ENCODE measurements at regions not wholly inside any gene's neighbourhood (a gene's known extent, or its start where the extent isn't known, plus 50 kb on each side); places are given as distances from the start of the nearest gene placed in this dataset.
"Not testable (repeated sequence)": the region's sequence is repeated elsewhere in the genome, so short reads cannot be mapped to it uniquely, and the experiment has no call there.

DNA sequence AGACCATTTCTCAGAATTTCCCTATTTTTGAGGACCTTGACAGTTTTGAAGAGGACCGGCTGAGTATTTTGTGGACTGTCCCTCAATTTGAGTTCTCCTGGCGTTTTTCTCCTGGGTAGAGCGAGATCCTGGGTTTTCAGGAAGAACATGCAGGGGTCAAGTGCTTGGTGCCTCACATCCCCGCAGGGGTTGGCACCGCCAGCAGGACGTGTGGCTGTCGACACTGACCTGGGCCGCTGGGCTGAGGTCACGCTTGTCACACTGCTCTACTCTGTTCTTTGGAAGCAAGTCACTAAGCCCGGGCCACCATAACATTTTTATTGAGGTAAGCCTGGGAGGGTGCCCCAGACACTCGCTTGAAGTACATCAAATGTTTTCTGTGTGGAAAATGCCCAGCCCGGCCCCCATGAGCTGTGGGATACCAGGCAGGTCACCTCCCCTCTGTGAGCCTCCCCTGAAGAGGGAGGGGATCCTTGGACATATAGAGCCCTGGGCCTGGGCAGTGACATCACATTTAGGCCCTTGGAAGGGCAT lies 112.0 kb downstream of the NPIPB11 start:
- not testable (repeated sequence) for DNase-seq

DNA sequence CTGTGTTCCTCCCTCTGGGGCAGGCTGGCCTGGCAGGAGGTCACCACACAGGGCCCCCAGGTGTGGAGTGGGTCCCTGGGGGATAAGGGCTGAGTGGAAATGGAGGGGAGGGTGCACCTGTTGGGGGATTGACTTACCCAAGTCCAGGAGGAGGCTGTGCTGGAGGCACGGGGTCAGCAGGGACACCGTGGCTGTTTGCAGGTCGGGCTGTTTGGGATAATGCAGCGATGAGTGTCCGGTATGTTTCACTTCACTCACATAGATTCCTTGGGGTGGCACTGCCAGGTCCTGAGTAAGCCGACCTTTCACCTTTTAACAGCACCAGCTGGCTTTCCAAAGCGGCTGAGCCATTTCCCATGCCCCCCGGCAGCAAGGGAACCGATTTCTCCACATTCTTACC lies 113.0 kb downstream of the NPIPB11 start:
- not testable (repeated sequence) for DNase-seq

DNA sequence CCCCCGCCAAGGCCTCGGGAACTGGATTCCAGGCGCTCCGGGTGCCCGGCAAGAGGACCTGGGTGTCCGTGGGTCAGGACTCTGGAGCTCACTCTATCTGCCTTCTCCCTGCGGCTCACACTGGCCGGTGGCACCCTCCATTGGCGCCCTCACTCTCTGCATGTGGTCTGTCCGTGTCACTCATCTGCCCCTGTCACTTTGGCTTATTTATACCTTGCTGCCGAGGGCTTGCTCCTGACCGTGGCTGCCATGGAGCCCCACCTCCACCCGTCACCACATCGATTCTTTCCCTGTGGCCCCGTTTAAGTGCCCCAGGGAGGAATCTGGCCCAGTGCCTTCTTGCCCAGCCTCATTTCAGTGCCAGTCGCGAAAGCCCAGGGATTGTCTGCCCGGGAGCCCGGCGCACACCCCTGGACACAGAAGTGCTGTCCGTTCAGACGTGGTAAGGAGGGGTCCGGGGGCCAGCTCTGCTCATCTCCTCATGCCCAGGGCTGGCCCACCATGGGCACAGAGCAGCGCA lies 113.5 kb downstream of the NPIPB11 start:
- not testable (repeated sequence) for DNase-seq

DNA sequence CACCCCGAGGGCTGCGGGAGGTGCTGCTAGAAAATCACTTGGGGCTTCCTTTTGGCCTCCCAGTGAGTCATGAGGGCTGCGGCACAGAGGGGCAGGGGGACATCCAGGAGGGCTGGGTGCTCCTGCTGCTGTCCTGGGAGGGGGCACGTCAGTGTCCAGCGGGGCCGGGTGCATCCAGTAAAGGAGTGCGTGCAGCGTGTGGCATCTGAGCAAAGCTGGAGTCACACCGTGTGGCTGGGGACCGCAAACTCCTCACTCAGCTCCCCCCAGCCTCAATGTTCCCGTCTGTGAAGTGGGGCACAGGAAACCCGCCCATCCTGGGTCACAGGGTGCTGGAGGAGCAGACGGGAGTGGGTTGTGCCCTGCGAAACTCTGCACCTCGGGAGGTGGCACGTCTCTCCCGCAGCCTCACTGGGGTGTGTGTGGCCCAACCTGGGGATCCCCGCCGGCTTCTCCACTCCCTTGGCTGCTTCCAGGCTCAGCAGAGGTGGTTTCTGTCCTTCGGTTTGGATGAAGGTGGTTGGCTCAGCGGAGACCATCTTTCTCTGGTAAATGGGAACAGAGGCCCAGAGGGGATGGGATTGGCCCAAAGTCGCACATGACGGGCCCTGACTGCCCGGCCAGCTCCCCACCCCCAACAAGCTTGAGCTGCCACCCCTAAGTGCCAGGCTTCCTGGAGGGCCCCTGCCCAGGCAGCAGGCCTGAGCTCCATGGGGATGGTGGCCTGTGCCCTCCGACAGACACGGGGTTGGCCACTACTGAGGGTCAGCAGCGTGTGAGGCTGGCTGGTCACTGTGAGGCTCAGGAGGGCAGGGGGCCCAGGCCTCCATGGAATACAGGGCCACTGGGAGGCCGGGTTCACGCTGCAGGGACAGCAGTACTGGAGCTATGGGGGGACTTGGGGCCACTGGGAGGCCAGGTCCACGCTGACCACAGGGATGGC lies 114.9 kb downstream of the NPIPB11 start:
- not testable (repeated sequence) for DNase-seq

DNA sequence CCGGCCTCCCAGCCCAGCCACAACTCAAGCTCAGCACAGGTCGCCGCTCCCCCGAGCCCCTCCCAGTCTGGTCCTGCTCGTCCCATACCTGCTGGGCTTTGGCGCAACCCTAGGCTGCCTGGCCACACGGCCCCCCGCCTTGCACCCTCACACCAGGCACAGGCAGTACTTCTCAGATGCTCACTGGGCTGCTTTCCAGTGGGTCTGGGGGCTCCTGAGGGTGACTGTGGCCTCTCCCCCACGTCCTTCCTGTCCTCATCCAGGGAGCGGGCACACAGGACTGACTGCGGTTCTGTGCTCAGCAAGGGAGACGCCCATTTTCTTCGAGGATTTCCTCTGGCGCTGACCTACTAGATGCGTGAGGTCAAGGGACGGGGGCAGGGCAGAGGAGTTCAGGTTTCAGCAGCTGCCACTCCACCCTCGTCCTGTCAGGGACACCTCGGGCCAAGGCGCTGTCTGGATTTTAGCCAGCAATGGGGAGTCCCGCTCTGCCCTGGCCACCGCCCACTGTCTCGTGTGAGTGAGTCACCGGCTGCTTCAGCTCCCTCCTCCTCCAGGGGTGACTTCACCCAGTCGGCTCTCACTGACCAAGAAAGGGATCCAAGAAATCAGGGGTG lies 115.8 kb downstream of the NPIPB11 start:
- peak; percentile 6 for DNase-seq

DNA sequence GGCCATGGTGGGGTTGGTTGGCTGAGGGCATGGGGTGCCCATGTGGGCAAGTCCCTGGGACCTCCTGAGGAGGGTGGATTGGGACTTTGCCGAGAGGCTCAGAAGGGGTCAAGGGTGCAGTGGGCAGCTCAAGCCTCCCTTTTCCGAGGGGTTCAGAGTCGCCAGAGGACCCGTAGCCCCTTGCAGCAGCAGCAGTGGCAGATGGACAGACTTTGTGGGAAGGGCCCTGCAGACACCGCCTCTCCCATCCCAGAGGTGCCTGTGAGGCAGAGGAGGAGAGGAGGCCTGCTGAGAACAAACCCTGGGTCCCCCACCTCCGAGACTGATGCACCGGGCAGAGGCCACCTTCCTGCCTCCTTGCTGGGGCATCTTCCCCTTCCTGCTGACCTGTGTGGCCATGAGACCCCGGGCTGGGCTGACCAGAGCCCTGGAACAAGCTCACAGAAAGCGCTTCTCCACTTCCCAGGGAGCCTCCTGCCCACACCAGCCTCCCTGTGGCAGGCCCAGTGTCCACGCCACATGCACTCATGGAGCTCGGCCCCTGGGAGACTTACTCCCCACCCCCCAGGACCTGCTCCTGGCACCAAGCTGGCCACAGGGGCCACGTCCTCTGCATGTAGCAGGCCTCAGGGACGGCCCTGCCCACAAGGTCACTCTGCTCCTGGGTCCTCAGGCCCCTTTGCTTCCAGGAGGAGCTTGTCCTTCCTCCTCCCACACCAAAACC lies 116.8 kb downstream of the NPIPB11 start:
- DNase-seq = not testable (repeated sequence)

DNA sequence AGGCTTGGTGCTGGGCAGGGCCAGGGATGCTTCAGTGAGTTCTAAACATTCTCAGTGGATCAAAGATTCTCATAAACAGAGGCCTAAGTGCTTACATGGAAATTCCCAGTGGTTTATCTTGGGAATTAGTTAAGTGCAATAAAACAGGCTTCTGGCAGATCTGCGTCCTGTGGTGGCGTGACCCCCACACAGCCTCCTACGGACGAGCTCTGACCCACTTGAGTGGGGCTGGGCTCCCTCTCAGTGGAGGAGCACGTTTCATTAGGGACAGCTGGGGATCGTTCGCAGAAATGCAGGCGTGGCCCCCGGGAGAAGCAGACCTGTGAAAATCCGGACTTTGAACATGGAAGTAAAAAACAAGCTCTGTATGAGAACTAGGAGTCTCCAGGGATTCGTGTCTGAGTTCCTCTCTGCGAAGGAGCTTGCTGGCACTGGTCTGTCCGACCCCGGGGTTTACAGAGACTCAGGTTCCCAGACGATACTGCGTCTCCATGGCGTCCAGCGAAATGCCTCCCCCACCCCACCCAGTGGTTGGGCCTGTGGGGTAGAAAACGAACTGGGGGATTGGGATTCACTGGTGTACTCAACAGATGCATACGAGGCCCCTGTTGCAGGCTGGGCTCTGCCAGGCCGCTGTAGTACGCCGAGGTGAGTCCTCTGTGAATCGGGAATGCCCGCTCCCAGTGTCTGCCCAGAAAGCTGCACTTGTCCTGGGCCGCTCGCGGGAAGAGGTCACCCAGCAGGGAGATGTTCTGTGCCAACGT lies 117.6 kb downstream of the NPIPB11 start:
- DNase-seq = not testable (repeated sequence)

DNA sequence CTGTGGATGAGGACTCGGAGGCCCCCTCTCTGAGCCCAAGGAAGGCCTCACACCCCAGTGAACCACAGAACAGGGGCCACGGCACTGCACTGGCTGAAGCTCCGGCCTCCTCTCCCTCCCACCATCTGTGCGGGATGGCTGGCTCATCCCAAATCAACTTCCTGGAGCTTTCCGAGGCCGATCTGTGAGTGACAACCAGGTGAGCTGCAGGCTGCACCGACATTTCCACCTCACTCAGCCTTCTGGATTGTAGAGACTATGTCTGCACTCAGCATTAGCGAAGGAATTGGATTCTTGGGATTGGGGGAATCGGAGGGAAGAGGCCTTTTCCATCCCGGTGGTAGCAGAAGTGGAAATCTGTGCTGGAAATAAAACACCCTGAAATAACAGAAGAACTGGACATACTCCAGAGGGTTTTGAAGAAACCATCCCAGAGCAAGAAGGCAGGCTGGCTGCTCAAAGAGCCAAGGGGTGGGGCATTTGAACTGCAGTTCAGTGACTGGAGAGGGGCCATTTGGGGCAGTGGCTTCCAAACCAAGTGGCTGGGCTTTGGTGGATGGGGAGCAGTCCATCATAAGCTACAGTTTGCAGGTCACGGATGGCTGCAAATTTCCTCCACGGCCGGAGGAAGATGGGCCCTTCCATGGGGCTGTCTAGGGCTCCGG lies 118.5 kb downstream of the NPIPB11 start:
- not testable (repeated sequence) for DNase-seq

DNA sequence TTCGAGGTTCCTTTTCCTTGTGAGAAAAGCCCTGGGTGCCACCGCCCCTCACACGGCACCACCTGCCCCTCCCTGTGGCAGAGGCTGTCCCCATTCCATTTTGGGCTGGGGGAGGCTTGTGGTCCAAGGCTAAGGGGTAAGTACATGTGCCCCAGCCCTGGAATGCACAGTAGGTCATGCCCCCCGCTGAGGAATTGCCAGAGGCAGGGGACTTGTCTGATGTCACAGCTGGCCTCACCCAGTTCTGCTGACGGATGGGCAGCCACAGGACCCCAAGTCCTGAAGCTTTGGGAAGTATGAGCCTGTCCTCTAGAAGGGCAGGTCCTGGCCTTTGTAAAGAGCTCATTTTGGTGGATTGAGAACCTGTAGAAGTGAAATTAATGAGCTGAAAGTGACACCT lies 119.3 kb downstream of the NPIPB11 start:
- DNase-seq = not testable (repeated sequence)

DNA sequence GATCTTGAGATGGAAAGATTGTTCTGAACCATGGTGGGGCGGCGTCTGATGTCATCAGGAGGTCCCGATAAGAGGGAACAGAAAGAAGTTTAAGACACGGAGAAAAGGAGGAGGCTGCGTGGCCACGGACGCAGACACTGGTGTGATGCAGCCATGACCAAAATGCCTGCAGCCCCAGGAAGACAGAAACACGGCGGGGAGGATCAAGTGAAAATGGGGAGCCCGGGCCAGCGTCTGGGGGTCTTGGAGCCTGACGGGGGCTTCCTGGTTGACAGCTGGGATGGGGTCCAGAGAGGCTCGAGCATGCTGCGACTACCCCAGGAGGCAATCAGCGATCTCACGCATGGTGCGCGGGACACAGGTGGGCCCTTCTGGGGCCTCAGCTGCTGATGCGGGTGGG lies 119.7 kb downstream of the NPIPB11 start:
- DNase-seq = not testable (repeated sequence)

DNA sequence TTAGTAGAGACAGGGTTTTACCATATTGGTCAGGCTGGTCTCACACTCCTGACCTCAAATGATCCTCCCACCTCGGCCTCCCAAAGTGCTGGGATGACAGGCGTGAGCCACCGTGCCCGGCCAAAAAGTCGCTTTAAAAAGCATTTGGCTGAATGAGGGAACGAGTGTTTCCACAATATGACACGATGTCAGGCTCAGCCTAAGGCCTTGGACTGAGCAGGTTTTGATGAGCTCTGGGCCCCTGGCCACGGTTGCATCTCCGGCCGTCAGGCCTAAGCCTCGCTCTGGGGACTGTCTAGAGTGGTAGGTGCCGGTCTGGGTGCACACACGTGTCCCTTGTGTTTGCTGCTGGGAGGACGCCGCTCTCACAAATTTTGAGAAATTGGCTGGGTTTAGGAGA lies 120.3 kb downstream of the NPIPB11 start:
- DNase-seq = not testable (repeated sequence)

DNA sequence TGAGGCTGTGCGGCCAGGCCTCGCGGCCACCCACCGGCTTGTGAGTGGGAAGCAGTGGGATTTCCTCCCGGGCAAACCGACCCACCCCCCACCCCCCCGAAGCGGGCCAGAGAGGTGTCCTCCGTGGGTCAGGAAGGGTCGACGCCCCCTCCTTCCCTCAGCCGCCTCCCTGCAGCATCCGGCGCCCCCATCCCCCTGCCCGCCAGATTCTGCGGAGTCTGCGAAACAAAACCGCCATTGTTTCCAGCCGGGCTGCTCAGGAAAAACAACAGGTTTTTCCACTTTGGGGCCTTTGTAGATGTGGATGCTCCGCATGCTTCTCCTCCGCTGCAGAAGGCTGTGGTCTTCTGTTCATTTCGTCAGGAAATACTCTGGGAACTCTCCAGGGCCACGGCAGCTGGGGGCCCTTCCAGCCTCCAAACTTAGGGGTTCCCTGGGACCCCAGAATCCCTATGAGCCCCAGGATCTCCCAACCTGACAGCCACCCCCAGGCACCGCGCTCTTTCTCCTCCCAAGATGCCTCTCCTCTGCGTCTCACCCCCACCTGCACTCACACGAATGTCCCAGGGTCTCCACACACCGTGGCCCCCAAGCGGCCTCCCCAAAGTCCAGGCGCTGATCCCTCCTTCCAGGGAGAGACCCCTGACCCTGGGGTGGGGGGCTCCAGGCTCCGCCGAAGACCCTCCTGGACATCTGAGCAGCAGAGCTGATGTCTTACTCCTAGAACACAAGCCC lies 121.2 kb downstream of the NPIPB11 start:
- not testable (repeated sequence) for DNase-seq

DNA sequence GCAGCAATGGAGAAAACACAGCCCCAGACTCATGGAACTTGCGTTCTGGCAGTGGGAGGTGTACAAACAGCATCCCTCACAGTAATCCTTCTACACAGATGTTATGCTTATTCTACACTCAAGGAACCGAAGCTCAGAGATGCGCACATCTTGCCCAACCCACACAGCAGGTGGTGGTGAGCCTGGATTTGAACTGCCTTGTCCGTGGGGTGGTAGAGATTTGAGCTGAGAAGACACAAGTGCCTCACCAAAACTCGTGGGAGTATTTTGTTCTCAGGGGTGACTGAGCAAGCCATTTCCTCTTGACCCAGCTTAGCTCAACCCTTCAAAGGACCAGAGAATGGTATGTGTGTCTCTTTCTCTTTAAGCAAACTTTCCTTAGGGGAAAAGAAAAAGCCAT lies 121.8 kb downstream of the NPIPB11 start:
- not testable (repeated sequence) for DNase-seq

DNA sequence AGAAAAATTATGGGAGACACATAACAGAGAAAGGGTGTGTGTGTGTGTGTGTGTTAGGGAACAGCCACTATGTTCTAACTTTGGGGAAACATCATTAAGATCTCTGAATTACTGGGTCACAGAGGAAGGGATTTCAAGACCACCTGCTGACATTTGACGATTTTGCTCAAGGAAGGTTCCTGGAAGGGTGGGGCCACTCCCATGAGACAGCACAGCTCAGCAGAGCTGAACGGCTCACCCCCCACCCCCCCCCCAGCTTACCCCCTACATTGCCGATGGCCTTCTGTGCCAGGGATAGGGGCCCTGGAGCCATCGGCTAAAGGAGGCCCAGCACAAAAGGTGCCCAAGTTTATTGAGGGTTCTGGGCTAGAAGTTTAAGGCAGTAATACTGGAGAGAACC lies 122.4 kb downstream of the NPIPB11 start:
- DNase-seq = not testable (repeated sequence)

DNA sequence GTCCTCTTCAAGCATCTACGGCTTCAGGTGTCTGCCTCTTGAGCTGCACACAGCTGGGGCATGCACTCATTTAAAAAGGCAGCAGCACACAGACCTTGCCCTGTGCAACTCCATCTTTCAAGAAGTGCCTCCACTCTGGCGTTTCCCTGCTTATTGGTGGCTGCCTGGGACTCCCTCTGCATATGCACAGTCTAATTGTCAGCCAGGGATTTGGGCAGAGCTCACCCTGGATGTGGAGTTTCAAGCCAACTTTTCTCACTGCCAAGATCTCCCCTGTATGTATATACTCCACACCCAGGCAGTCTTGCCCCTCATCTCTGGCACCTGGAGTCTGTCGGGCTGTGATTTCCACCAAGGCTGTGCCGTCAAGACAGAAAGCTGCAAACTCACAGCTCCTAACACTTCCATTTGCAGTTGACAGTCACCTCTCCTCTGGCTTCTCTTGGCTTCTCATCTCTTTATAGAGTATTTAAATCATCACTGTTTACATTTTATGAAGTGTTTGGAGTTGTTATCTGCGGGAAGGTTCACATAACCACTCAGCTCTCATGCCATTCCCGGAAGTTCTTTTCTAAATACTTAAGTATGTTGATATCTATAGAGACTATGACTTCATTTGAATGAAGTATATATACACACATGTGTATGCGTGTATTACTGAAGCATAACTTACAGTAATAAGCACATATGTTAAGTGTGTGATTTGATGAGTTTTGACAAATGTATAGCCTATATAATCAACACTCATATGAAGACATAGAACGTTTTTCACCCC lies 128.2 kb downstream of the NPIPB11 start:
- not testable (repeated sequence) for DNase-seq

DNA sequence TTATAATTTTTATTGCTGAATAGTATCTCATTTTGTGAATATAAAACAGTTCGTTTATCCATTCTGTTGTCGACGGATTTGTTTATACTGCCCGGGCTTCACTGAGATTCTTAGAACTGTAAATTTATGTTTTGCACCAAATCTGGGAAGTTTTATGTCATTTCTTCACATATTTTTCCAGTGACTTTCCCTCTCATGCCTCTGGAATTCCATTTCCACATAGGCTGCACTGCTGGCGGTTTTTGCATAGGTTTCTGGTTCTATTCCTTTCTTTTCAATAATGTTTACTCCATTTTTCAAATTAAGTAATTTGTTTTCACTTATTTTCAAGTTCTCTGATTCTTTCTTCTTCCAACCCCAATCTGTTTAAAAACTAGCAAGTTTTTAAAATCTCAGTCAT lies 130.1 kb downstream of the NPIPB11 start:
- not testable (repeated sequence) for DNase-seq

DNA sequence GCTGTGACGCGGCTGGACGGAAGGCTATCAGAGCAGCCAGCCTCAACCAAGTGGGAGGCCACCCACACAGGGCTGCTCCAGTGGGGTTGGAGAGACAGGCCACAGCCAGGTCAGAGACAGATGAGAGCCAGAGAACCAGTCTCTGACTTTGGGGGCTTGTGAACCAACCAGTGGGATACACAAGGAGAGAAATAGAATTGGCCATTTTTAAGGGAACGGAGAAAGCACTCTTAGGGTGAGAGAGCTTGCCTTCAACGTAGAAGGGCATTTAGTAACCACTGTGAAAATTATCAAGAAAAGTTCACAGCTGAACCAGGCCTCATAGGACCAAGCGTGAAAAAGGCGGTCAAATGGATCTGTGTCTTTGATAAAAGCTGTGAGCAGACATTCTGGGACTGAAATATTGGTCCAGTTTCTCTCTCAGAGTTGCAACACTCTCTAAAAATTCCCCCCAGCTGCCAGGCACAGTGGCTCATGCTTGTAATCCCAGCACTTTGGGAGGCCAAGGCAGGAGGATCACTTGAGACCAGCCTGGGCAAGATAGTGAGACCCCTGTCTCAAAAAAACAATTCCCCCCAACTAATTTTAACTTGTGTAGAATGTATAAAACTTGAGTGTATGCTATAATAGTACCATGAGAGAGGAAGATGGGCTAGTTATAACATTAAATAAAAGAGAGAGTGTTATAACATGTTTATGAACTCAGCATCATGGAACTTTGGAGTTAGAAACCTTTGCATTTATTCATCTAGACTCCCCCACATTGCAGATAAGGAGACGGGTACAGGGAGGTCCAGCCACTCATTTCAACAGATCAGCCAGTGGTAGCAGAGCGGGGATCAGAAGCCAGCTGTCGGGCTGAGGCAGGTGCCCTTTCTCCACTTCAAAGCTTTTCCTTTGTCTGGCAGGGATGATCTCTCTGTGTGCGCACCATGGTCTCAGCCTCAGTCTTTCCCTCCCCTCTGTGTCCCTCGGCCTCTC lies 132.2 kb downstream of the NPIPB11 start:
- DNase-seq = not testable (repeated sequence)

DNA sequence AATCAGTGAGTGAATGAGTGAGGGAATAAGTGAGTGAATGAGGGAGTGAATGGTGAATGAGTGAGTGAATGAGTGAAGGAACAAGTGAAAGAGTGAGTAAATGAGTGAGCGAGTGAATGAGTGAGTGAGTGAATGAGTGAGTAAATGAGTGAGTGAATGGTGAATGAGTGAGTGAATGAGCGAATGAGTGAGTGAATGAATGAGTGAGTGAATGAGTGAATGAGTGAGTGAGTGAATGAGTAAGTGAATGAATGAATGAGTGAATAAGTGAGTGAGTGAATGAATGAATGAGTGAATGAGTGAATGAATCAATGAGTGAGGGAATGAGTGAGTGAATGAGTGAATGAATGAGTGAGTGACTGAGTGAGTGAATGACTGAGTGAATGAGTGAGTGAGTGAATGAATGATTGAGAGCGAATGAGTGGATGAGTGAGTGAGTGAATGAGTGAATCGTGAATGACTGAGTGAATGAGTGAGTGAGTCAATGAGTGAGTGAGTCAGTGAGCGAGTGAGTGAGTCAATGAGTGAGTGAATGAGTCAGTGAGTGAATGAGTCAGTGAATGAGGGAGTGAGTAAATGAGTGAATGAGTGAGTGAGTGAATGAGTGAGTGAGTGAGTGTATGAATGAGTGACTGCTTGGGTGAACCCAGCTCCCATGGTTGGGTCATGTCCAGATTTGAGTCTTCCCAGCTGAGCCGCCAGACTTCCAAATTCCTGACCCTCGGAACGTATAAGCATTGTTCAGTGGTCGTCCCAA lies 133.0 kb downstream of the NPIPB11 start:
- DNase-seq = not testable (repeated sequence)
